GM23338 (cell line): ENCODE measurements at regions not wholly inside any gene's neighbourhood (a gene's known extent, or its start where the extent isn't known, plus 50 kb on each side); places are given as distances from the start of the nearest gene placed in this dataset.

Experiments
- ATAC-seq: fragments of 200-7000 bp; cut with Tn5 transposase; 3 replicates; pipeline ENCODE4 v1.9.1; 2020
- DNase-seq: peaks from one replicate; pipeline ENCODE4 v3.0.0-alpha.2; 2015; ENCODE audit warnings: low spot score
- H2AFZ ChIP-seq: fragments of 200-600 bp; sonication (generic); 2 replicates; pipeline ENCODE4 v1.8.0; 2016; ENCODE audit warnings: antibody characterized with exemption, mild to moderate bottlenecking, moderate library complexity
- H3F3A ChIP-seq: fragments of 200-600 bp; sonication (generic); replicated peaks from 2 replicates; pipeline ENCODE4 v1.8.0; 2017; ENCODE audit warnings: antibody characterized with exemption, mixed run types, low read depth
- H3K27ac ChIP-seq: fragments of 200-600 bp; sonication (generic); 2 replicates; pipeline ENCODE4 v1.6.1; 2016; ENCODE audit warnings: low read depth
- H3K27me3 ChIP-seq: fragments of 200-600 bp; sonication (generic); 2 replicates; pipeline ENCODE4 v1.8.0; 2016; ENCODE audit warnings: mild to moderate bottlenecking, mixed run types, moderate library complexity; ENCODE audit not compliant: insufficient read depth
- H3K36me3 ChIP-seq: fragments of 200-600 bp; sonication (generic); 2 replicates; pipeline ENCODE4 v1.8.0; 2016; ENCODE audit warnings: mild to moderate bottlenecking; ENCODE audit not compliant: insufficient read depth
- H3K4me1 ChIP-seq: fragments of 200-600 bp; sonication (generic); 2 replicates; pipeline ENCODE4 v1.8.0; 2016; ENCODE audit warnings: mild to moderate bottlenecking, moderate library complexity; ENCODE audit not compliant: insufficient read depth
- H3K4me2 ChIP-seq: fragments of 200-600 bp; sonication (generic); 2 replicates; pipeline ENCODE4 v1.7.1; 2017; ENCODE audit warnings: mixed run types
- H3K4me3 ChIP-seq: fragments of 200-600 bp; sonication (generic); 2 replicates; pipeline ENCODE4 v1.6.1; 2016; ENCODE audit warnings: mixed run types
- H3K79me2 ChIP-seq: fragments of 200-600 bp; sonication (generic); replicated peaks from 2 replicates; pipeline ENCODE4 v1.8.0; 2017; ENCODE audit warnings: mild to moderate bottlenecking; ENCODE audit not compliant: insufficient read depth
- H3K9me2 ChIP-seq: fragments of 200-600 bp; sonication (generic); 2 replicates; pipeline ENCODE4 v1.8.0; 2017; ENCODE audit not compliant: insufficient read depth
- H4K20me1 ChIP-seq: fragments of 200-600 bp; sonication (generic); replicated peaks from 2 replicates; pipeline ENCODE4 v1.8.0; 2017; ENCODE audit warnings: mild to moderate bottlenecking; ENCODE audit not compliant: insufficient read depth
- H3K27ac Mint-ChIP-seq: 2 replicates; pipeline ENCODE4 v1.8.0; 2020; ENCODE audit warnings: inconsistent platforms, mild to moderate bottlenecking, moderate library complexity, mixed read lengths
- H3K27me3 Mint-ChIP-seq: 3 replicates; pipeline ENCODE4 v1.8.0; 2022; ENCODE audit warnings: low read depth, mild to moderate bottlenecking, moderate library complexity, mixed read lengths, inconsistent platforms; ENCODE audit not compliant: insufficient read depth, poor library complexity
- H3K36me3 Mint-ChIP-seq: 3 replicates; pipeline ENCODE4 v1.8.0; 2021; ENCODE audit warnings: low read depth, mild to moderate bottlenecking, inconsistent platforms, moderate library complexity, mixed read lengths
- H3K4me1 Mint-ChIP-seq: 3 replicates; pipeline ENCODE4 v1.8.0; 2020; ENCODE audit warnings: mild to moderate bottlenecking, inconsistent platforms, mixed read lengths
- H3K4me3 Mint-ChIP-seq: 3 replicates; pipeline ENCODE4 v1.8.0; 2021; ENCODE audit warnings: moderate library complexity, mild to moderate bottlenecking, inconsistent platforms, mixed read lengths
- H3K9me3 Mint-ChIP-seq: 3 replicates; pipeline ENCODE4 v1.8.0; 2020; ENCODE audit warnings: moderate library complexity, mild to moderate bottlenecking, inconsistent platforms, mixed read lengths
- CTCF ChIP-seq, 2 experiments: fragments of 200-600 bp in 1 of 2; sonication (generic) in 1 of 2; conservative IDR thresholded peaks; 2 replicates each; pipeline versions ENCODE4 v1.5.1 to v1.6.1; 2016 to 2017; ENCODE audit warnings: antibody characterized with exemption in 2 of 2, low read depth in 2 of 2, mild to moderate bottlenecking in 2 of 2, moderate library complexity in 1 of 2
- EZH2phosphoT487 ChIP-seq: fragments of 200-600 bp; sonication (generic); IDR thresholded peaks from one replicate; pipeline ENCODE4 v1.8.1; 2018; ENCODE audit warnings: antibody characterized with exemption; ENCODE audit not compliant: unreplicated experiment
- POLR2AphosphoS5 ChIP-seq: IDR thresholded peaks from 2 replicates; pipeline ENCODE4 v1.6.1; 2016; ENCODE audit warnings: antibody characterized with exemption, low read depth
- REST ChIP-seq: IDR thresholded peaks from one replicate; pipeline ENCODE4 v1.6.1; 2018; ENCODE audit warnings: antibody characterized with exemption; ENCODE audit not compliant: unreplicated experiment
- ZNF462 ChIP-seq: fragments of 250-450 bp; sonication (Bioruptor Pico); IDR thresholded peaks from 2 replicates; pipeline ENCODE4 v1.5.0; 2020; ENCODE audit warnings: mild to moderate bottlenecking, moderate library complexity

- TF ChIP-seq REST (no peak), ZNF462 (CRISPR knock-in tag) (0 out of 2 replicates have a peak, but pooled peaks have one; percentile 13), CTCF (conservative IDR thresholded peaks at IDR 0.05; ENCODE audit: low read depth in 2 of 2) (no peak), POLR2AphosphoS5 (no peak), EZH2phosphoT487 (no peak)
- no peaks in the 10 kb centered on the region for H4K20me1 ChIP-seq
- H3K4me3 ChIP-seq = no peak overlapping the region
- H3K4me1 ChIP-seq = 0 out of 2 replicates have a peak, but pooled peaks cover 3% of the 10 kb centered on the region
- Mint-ChIP-seq H3K4me3 (no peak overlapping the region), H3K36me3 (no peaks in the 10 kb centered on the region), H3K27me3 (no peaks in the 10 kb centered on the region), H3K4me1 (peaks cover 4% of the 10 kb centered on the region; the same call in 2 of the 3 replicates), H3K27ac (no peak overlapping the region), H3K9me3 (no peaks in the 10 kb centered on the region)
- H3K27me3 ChIP-seq = no peaks in the 10 kb centered on the region
- 0 out of 2 replicates have a peak, but pooled peaks cover 3% of the 10 kb centered on the region for H3K9me2 ChIP-seq
- H3K27ac ChIP-seq = peak overlapping the region; percentile 48; the same call in 1 of the 2 replicates
- DNase-seq (peak; percentile 71), ATAC-seq (peak; percentile 24; the same call in 2 of the 3 replicates)
- H2AFZ ChIP-seq = no peak overlapping the region
- H3K36me3 ChIP-seq = no peaks in the 10 kb centered on the region
- H3F3A ChIP-seq = no peaks in the 10 kb centered on the region
- H3K79me2 ChIP-seq = no peaks in the 10 kb centered on the region
- H3K4me2 ChIP-seq = no peak overlapping the region
These were observed 139.9 kb downstream of the TMEM144 start for GRCh38 chr4:158350161-158350560.
